A549 (cell line): ENCODE measurements at regions not wholly inside any gene's neighbourhood (a gene's known extent, or its start where the extent isn't known, plus 50 kb on each side); places are given as distances from the start of the nearest gene placed in this dataset.

Experiments used
- ATAC-seq, 2 experiments: fragments of 200-7000 bp in 1 of 2; fragments of >200 bp in 1 of 2; cut with Nextera tagmentation in 1 of 2; cut with Tn5 transposase in 1 of 2; 3 replicates each; pipeline versions ENCODE4 v1.8.0 to v1.9.1; 2018 to 2020; ENCODE audit warnings: mild to moderate bottlenecking in 1 of 2, moderate library complexity in 1 of 2
- CTCF ChIA-PET: fragments of 300-600 bp; sonication (Branson Sonifier 250); formaldehyde crosslinking; extraction: SDS; loops from one replicate; lab custom pipeline; 2021; ENCODE audit warnings: antibody characterized with exemption, inconsistent platforms; lab: Yijun Ruan, JAX
- POLR2A ChIA-PET: fragments of 350-600 bp; formaldehyde crosslinking; extraction: SDS; loops from one replicate; lab custom pipeline; 2021; ENCODE audit warnings: antibody characterized with exemption, inconsistent platforms; lab: Yijun Ruan, JAX
- DNase-seq, 2 experiments: peaks; one replicate each; pipeline versions ENCODE4 v3.0.0 to v3.0.0-alpha.2; 2011 to 2016; ENCODE audit warnings: low read depth in 1 of 2, low spot score in 1 of 2
- FAIRE-seq: peaks from 2 replicates; lab custom pipeline; 2011; peaks lifted over from hg19 to GRCh38; lab: Jason Lieb, UNC
- H3K27ac ChIP-seq, 2 experiments: fragments of >200 bp; sonication (Bioruptor Twin); formaldehyde crosslinking; 3 replicates each; pipeline ENCODE4 v1.5.1; 2016 to 2017
- H3K4me1 ChIP-seq: fragments of >200 bp; sonication (Bioruptor Twin); formaldehyde crosslinking; 3 replicates; pipeline ENCODE4 v1.6.1; 2016
- H3K4me2 ChIP-seq: fragments of >200 bp; sonication (Bioruptor Twin); formaldehyde crosslinking; 3 replicates; pipeline ENCODE4 v1.6.1; 2016
- H3K4me3 ChIP-seq: fragments of >200 bp; sonication (Bioruptor Twin); formaldehyde crosslinking; 3 replicates; pipeline ENCODE4 v1.5.1; 2016
- H3K9me3 ChIP-seq: fragments of >200 bp; sonication (Bioruptor Twin); formaldehyde crosslinking; 3 replicates; pipeline ENCODE4 v1.6.1; 2016
- CEBPB ChIP-seq, 2 experiments: fragments of >200 bp in 1 of 2; sonication (Bioruptor Twin) in 1 of 2; formaldehyde crosslinking in 1 of 2; IDR thresholded peaks; 2 replicates each; pipeline ENCODE4 v1.6.1; 2012 to 2016
- CHD2 ChIP-seq: fragments of 150-350 bp; IDR thresholded peaks from 2 replicates; pipeline ENCODE4 v1.6.1; 2014; ENCODE audit warnings: low read length; ENCODE audit not compliant: partially characterized antibody
- EP300 ChIP-seq, 2 experiments: fragments of >200 bp; sonication (Bioruptor Twin); formaldehyde crosslinking; IDR thresholded peaks; 2 replicates in 1 of 2; 3 replicates in 1 of 2; pipeline ENCODE4 v1.6.1; 2016 to 2017
- ESRRA ChIP-seq: fragments of 150-350 bp; IDR thresholded peaks from 2 replicates; pipeline ENCODE4 v1.6.1; 2014; ENCODE audit warnings: mild to moderate bottlenecking, low read length, borderline replicate concordance
- FOSB ChIP-seq: fragments of 250-450 bp; sonication (Bioruptor Pico); IDR thresholded peaks from 2 replicates; pipeline ENCODE4 v1.5.0; 2020; ENCODE audit warnings: mild to moderate bottlenecking, moderate library complexity
- FOXS1 ChIP-seq: fragments of 250-450 bp; sonication (Bioruptor Pico); IDR thresholded peaks from 2 replicates; pipeline ENCODE4 v1.5.0; 2020; ENCODE audit warnings: mild to moderate bottlenecking, moderate library complexity
- GATA3 ChIP-seq: IDR thresholded peaks from 2 replicates; pipeline ENCODE4 v1.6.1; 2012; ENCODE audit warnings: borderline replicate concordance
- HDAC2 ChIP-seq: fragments of 200-600 bp; sonication (generic); IDR thresholded peaks from 2 replicates; pipeline ENCODE4 v1.6.1; 2016
- HOXB13 ChIP-seq: fragments of 250-450 bp; sonication (Bioruptor Pico); IDR thresholded peaks from 2 replicates; pipeline ENCODE4 v1.5.0; 2020; ENCODE audit warnings: low read depth, mild to moderate bottlenecking, moderate library complexity
- JUN ChIP-seq, 2 experiments: fragments of >200 bp; sonication (Bioruptor Twin); formaldehyde crosslinking; IDR thresholded peaks; 2 replicates in 1 of 2; 3 replicates in 1 of 2; pipeline ENCODE4 v1.6.1; 2016 to 2017
- JUNB ChIP-seq: fragments of >200 bp; sonication (Bioruptor Twin); formaldehyde crosslinking; IDR thresholded peaks from 2 replicates; pipeline ENCODE4 v1.6.1; 2016
- KDM1A ChIP-seq: fragments of 200-600 bp; sonication (generic); IDR thresholded peaks from 2 replicates; pipeline ENCODE4 v1.6.1; 2016; ENCODE audit warnings: low read depth, mild to moderate bottlenecking
- KDM5A ChIP-seq: fragments of 200-600 bp; sonication (generic); IDR thresholded peaks from 2 replicates; pipeline ENCODE4 v1.6.1; 2016; ENCODE audit warnings: antibody characterized with exemption, mild to moderate bottlenecking
- MAZ ChIP-seq: fragments of 150-350 bp; IDR thresholded peaks from 2 replicates; pipeline ENCODE4 v1.6.1; 2014; ENCODE audit warnings: antibody characterized with exemption, low read depth, low read length, borderline replicate concordance
- POLR2A ChIP-seq: IDR thresholded peaks from 2 replicates; pipeline ENCODE4 v1.6.1; 2012; ENCODE audit warnings: mild to moderate bottlenecking, low read length
- POLR2AphosphoS2 ChIP-seq: conservative IDR thresholded peaks from 2 replicates; pipeline ENCODE4 v1.6.1; 2012; ENCODE audit warnings: low read length, improper control_type of control experiment, inconsistent platforms
- RAD21 ChIP-seq, 2 experiments: fragments of >200 bp in 1 of 2; sonication (Bioruptor Twin) in 1 of 2; formaldehyde crosslinking in 1 of 2; IDR thresholded peaks in 1 of 2; conservative IDR thresholded peaks in 1 of 2; 2 replicates in 1 of 2; 3 replicates in 1 of 2; pipeline ENCODE4 v1.6.1; 2012 to 2018; ENCODE audit warnings: inconsistent platforms in 1 of 2
- RARB ChIP-seq: fragments of 250-450 bp; sonication (Bioruptor Pico); IDR thresholded peaks from 2 replicates; pipeline ENCODE4 v1.8.0; 2021; ENCODE audit warnings: mild to moderate bottlenecking, moderate library complexity
- RCOR1 ChIP-seq: fragments of 150-350 bp; IDR thresholded peaks from 2 replicates; pipeline ENCODE4 v1.6.1; 2014; ENCODE audit warnings: antibody characterized with exemption, low read length, low read depth
- RNF2 ChIP-seq: fragments of 200-600 bp; sonication (generic); IDR thresholded peaks from 2 replicates; pipeline ENCODE4 v1.6.1; 2016; ENCODE audit warnings: low read depth, mild to moderate bottlenecking, antibody characterized with exemption, moderate library complexity, borderline replicate concordance
- SMC3 ChIP-seq: fragments of >200 bp; sonication (Bioruptor Twin); formaldehyde crosslinking; IDR thresholded peaks from 3 replicates; pipeline ENCODE4 v1.6.1; 2018; ENCODE audit warnings: inconsistent platforms
- ZFP36 ChIP-seq: fragments of 450-650 bp; IDR thresholded peaks from 2 replicates; pipeline ENCODE4 v1.6.1; 2014; ENCODE audit warnings: borderline replicate concordance; ENCODE audit not compliant: partially characterized antibody
- WGBS: methylation state at CpG from one replicate; pipeline ENCODE4 v1.1.6; 2017; ENCODE audit errors: missing lambda C conversion rate; 5-methylcytosine and 5-hydroxymethylcytosine counted together
- TF ChIP-seq, protein P1 (sequence below): fragments of >200 bp; sonication (Bioruptor Twin); formaldehyde crosslinking; IDR thresholded peaks from 3 replicates; pipeline ENCODE4 v1.5.1; 2016
- TF ChIP-seq, protein P2 (sequence below): IDR thresholded peaks from 2 replicates; pipeline ENCODE4 v1.6.1; 2012
- TF ChIP-seq, protein P3 (sequence below): fragments of 200-600 bp; sonication (generic); IDR thresholded peaks from 2 replicates; pipeline ENCODE4 v1.6.1; 2016; ENCODE audit warnings: antibody characterized with exemption, mild to moderate bottlenecking, moderate library complexity
- TF ChIP-seq, protein P4 (sequence below): fragments of 450-650 bp; IDR thresholded peaks from 2 replicates; pipeline ENCODE4 v1.6.1; 2014; ENCODE audit warnings: antibody characterized with exemption

DNA sequence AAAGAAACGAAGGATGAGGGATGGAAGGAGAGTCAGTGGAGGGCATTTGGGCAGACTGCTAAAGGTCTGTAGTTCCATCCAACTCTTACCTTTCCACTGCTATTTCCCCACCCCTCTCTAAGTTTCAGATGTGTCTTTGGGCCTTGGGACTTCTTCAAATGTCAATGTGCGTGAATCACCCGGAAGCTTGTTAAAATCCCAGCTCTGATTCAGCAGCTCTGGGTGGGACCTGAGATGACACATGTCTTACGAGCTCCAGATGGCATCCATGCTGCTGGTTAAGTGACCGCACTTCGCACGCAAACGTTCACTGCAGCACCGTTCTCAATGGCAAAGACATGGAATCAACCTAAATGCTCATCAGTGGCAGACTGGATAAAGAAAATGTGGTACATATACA is 309.9 kb downstream of the VRK1 start:
- Histone ChIP-seq H3K4me2 (no peak overlapping the region), H3K4me1 (no peaks in the 10 kb centered on the region), H3K4me3 (no peak overlapping the region), H3K27ac (no peak overlapping the region), H3K9me3 (0 out of 3 replicates have a peak, but pooled peaks cover 3% of the 10 kb centered on the region)
- CTCF ChIA-PET = interaction anchor here (0.9 to 1.5 kb wide), 2 partner anchors 9 to 13 kb away, joined by 3 to 4 read pairs; no protein-coding TSS in a partner anchor
- ATAC-seq (peak in 1 of 2 experiments; percentile 32; a peak in 1 of 6 replicates), DNase-seq (peak; percentile 13 to 34), FAIRE-seq (no peak)
- TF ChIP-seq, protein P1, sequence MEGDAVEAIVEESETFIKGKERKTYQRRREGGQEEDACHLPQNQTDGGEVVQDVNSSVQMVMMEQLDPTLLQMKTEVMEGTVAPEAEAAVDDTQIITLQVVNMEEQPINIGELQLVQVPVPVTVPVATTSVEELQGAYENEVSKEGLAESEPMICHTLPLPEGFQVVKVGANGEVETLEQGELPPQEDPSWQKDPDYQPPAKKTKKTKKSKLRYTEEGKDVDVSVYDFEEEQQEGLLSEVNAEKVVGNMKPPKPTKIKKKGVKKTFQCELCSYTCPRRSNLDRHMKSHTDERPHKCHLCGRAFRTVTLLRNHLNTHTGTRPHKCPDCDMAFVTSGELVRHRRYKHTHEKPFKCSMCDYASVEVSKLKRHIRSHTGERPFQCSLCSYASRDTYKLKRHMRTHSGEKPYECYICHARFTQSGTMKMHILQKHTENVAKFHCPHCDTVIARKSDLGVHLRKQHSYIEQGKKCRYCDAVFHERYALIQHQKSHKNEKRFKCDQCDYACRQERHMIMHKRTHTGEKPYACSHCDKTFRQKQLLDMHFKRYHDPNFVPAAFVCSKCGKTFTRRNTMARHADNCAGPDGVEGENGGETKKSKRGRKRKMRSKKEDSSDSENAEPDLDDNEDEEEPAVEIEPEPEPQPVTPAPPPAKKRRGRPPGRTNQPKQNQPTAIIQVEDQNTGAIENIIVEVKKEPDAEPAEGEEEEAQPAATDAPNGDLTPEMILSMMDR = no peak
- TF ChIP-seq MAZ (no peak), HDAC2 (no peak), HOXB13 (CRISPR knock-in tag) (no peak), JUN (IDR thresholded peaks at IDR 0.05) (no peak), RCOR1 (no peak), FOXS1 (CRISPR knock-in tag) (no peak), KDM5A (no peak)
- WGBS = 38% methylated on average over 9 of the region's 9 CpGs
- POLR2A ChIA-PET = no interaction called here

DNA sequence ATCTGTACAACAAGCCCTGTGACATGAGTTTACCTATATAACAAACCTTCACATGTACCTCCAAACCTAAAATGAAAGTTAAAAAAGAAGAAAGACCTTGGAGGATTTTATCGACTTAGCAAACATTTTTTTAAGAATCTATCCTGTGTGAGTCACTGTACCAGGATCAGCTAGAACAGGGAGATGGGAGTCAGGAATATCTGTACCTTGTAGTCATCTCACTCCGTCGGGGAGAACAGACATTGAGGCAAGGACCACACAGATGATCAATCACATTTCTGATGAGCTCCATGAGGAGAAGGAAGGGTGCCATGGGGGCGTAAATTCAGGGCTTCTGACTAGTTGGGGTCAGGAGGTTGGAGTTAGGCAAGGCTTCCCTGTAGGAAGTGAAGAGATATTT is 310.6 kb downstream of the VRK1 start:
- Histone ChIP-seq H3K27ac (no peak overlapping the region), H3K4me1 (no peaks in the 10 kb centered on the region), H3K4me3 (no peak overlapping the region), H3K9me3 (0 out of 3 replicates have a peak, but pooled peaks cover 3% of the 10 kb centered on the region), H3K4me2 (no peak overlapping the region)
- DNase-seq (no peak), FAIRE-seq (no peak), ATAC-seq (no peak)
- 34% methylated on average over 4 of the region's 4 CpGs for WGBS
- TF ChIP-seq ZFP36 (no peak), KDM1A (no peak), CEBPB (IDR thresholded peaks at IDR 0.05) (no peak), RAD21 (conservative IDR thresholded peaks at IDR 0.05 in 1 of 2, IDR thresholded peaks at IDR 0.05 in 1 of 2) (no peak), ESRRA (no peak), POLR2AphosphoS2 (no peak), GATA3 (no peak)
- TF ChIP-seq, protein P2, sequence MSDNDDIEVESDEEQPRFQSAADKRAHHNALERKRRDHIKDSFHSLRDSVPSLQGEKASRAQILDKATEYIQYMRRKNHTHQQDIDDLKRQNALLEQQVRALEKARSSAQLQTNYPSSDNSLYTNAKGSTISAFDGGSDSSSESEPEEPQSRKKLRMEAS = no peak
- TF ChIP-seq, protein P3, sequence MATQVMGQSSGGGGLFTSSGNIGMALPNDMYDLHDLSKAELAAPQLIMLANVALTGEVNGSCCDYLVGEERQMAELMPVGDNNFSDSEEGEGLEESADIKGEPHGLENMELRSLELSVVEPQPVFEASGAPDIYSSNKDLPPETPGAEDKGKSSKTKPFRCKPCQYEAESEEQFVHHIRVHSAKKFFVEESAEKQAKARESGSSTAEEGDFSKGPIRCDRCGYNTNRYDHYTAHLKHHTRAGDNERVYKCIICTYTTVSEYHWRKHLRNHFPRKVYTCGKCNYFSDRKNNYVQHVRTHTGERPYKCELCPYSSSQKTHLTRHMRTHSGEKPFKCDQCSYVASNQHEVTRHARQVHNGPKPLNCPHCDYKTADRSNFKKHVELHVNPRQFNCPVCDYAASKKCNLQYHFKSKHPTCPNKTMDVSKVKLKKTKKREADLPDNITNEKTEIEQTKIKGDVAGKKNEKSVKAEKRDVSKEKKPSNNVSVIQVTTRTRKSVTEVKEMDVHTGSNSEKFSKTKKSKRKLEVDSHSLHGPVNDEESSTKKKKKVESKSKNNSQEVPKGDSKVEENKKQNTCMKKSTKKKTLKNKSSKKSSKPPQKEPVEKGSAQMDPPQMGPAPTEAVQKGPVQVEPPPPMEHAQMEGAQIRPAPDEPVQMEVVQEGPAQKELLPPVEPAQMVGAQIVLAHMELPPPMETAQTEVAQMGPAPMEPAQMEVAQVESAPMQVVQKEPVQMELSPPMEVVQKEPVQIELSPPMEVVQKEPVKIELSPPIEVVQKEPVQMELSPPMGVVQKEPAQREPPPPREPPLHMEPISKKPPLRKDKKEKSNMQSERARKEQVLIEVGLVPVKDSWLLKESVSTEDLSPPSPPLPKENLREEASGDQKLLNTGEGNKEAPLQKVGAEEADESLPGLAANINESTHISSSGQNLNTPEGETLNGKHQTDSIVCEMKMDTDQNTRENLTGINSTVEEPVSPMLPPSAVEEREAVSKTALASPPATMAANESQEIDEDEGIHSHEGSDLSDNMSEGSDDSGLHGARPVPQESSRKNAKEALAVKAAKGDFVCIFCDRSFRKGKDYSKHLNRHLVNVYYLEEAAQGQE = no peak
- ChIA-PET POLR2A (no interaction called here), CTCF (interaction anchor here (0.6 to 1.5 kb wide), 2 partner anchors 10 to 13 kb away, joined by 3 read pairs; no protein-coding TSS in a partner anchor)

DNA sequence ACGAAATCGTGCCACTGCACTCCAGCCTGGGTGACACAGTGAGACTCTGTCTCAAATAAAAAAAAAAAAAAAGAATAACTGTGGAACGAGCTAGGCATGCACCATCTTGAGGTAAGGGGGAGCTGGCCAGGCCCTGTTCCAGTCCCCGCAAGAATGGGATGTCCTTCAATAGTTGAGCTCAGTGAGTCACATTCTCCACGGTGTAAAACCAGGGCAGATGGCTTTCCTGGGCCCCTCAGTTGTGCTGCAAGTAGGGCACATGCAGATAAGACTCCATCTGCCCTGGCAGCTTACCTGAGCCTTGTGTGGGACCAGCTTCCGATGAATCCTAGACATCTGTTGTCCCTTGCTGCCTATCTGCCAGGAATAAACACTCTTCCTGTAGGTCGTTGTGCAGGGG is 312.1 kb downstream of the VRK1 start:
- Histone ChIP-seq H3K9me3 (0 out of 3 replicates have a peak, but pooled peaks cover 3% of the 10 kb centered on the region), H3K4me2 (no peak overlapping the region), H3K27ac (no peak overlapping the region), H3K4me3 (no peak overlapping the region), H3K4me1 (no peaks in the 10 kb centered on the region)
- ChIA-PET POLR2A (no interaction called here), CTCF (interaction anchor here (0.6 to 0.8 kb wide), 2 partner anchors 13 to 1646 kb away, joined by 3 read pairs; no protein-coding TSS in a partner anchor)
- no peak for DNase-seq
- ATAC-seq = no peak
- WGBS = 30% methylated on average over 7 of the region's 7 CpGs
- FAIRE-seq = no peak
- TF ChIP-seq, protein P4, sequence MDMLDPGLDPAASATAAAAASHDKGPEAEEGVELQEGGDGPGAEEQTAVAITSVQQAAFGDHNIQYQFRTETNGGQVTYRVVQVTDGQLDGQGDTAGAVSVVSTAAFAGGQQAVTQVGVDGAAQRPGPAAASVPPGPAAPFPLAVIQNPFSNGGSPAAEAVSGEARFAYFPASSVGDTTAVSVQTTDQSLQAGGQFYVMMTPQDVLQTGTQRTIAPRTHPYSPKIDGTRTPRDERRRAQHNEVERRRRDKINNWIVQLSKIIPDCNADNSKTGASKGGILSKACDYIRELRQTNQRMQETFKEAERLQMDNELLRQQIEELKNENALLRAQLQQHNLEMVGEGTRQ = no peak
- TF ChIP-seq GATA3 (no peak), RNF2 (no peak), FOSB (CRISPR knock-in tag) (no peak), CHD2 (no peak), EP300 (IDR thresholded peaks at IDR 0.05) (no peak), JUNB (no peak), POLR2A (no peak), RARB (CRISPR knock-in tag) (no peak), SMC3 (no peak)
